IPS-15b (cell line): ENCODE measurements at regions not wholly inside any gene's neighbourhood (a gene's known extent, or its start where the extent isn't known, plus 50 kb on each side); places are given as distances from the start of the nearest gene placed in this dataset.
"Not testable (repeated sequence)": the region's sequence is repeated elsewhere in the genome, so short reads cannot be mapped to it uniquely, and the experiment has no call there.

Source experiments
- H3K27me3 ChIP-seq: one replicate; pipeline ENCODE4 v1.6.1; 2013; ENCODE audit warnings: low read length; ENCODE audit not compliant: control insufficient read depth, insufficient read depth
- H3K36me3 ChIP-seq: one replicate; pipeline ENCODE4 v1.6.1; 2013; ENCODE audit warnings: low read length; ENCODE audit not compliant: control insufficient read depth, insufficient read depth
- H3K4me1 ChIP-seq: one replicate; pipeline ENCODE4 v1.6.1; 2013; ENCODE audit warnings: mild to moderate bottlenecking, low read length; ENCODE audit not compliant: control insufficient read depth, insufficient read depth
- H3K4me3 ChIP-seq: one replicate; pipeline ENCODE4 v1.5.1; 2013; ENCODE audit warnings: low read depth, low read length
- H3K9ac ChIP-seq: one replicate; pipeline ENCODE4 v1.6.1; 2013; ENCODE audit warnings: low read depth, mild to moderate bottlenecking, low read length
- H3K9me3 ChIP-seq: one replicate; pipeline ENCODE4 v1.6.1; 2013; ENCODE audit warnings: mild to moderate bottlenecking, low read length; ENCODE audit not compliant: control insufficient read depth, insufficient read depth

- H3K9me3 ChIP-seq, H3K4me1 ChIP-seq, H3K4me3 ChIP-seq, H3K27me3 ChIP-seq, H3K36me3 ChIP-seq, H3K9ac ChIP-seq: not testable (repeated sequence)
Measured at GRCh38 chr12:131234841-131235271, 281.1 kb downstream of the ADGRD1 start.

- H3K4me3 ChIP-seq, result no peak overlapping the region
- no peak overlapping the region for H3K9ac ChIP-seq
- H3K9me3 ChIP-seq, result no peaks in the 10 kb centered on the region
- no peaks in the 10 kb centered on the region for H3K27me3 ChIP-seq
- H3K36me3 ChIP-seq, result no peaks in the 10 kb centered on the region
- no peaks in the 10 kb centered on the region for H3K4me1 ChIP-seq
Measured at GRCh38 chr12:131235871-131236271, 282.2 kb downstream of the ADGRD1 start.

DNA sequence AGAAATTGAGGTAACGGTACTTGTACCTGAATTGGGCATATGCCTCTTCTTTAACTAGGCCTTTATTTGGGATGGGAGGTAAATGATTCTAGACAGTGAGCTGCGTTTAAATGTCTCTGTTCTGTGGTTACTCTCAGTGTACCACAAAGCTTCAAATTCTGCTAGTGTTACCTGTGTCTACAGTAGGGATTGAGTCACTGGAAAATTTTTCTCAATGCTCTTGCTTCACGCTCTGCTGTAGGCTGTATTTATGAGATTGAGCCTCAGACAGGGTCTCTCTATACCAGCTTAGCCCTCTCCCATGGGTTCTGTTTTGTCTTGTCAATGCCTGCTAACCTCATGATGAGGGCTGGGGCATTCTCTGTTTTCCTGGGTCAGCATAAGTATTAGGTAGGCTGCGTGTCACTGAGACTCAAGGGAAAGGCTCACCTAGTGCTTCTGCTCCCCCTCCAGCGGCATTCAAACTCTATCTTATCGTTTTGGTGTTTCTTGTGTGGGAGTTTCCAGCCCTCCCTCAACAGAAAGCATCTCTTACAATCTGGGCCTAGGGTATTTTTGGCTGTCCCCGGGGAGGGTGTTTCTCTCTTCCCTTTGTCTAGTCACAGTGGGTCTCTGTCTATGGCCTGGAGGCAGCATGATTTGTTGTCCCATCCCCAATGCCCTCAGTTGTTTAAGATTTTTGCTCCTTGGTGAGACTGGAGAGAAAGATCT, 285.8 kb downstream of the ADGRD1 start:
- Histone ChIP-seq H3K4me1 (no peaks in the 10 kb centered on the region), H3K36me3 (no peaks in the 10 kb centered on the region), H3K27me3 (no peaks in the 10 kb centered on the region), H3K4me3 (no peak overlapping the region), H3K9ac (no peak overlapping the region), H3K9me3 (no peaks in the 10 kb centered on the region)

GRCh38 chr12:131241517-131241916, 287.8 kb downstream of the ADGRD1 start:
- Histone ChIP-seq H3K9ac (no peak overlapping the region), H3K4me3 (no peak overlapping the region), H3K36me3 (no peaks in the 10 kb centered on the region), H3K4me1 (no peaks in the 10 kb centered on the region), H3K27me3 (no peaks in the 10 kb centered on the region), H3K9me3 (no peaks in the 10 kb centered on the region)

DNA sequence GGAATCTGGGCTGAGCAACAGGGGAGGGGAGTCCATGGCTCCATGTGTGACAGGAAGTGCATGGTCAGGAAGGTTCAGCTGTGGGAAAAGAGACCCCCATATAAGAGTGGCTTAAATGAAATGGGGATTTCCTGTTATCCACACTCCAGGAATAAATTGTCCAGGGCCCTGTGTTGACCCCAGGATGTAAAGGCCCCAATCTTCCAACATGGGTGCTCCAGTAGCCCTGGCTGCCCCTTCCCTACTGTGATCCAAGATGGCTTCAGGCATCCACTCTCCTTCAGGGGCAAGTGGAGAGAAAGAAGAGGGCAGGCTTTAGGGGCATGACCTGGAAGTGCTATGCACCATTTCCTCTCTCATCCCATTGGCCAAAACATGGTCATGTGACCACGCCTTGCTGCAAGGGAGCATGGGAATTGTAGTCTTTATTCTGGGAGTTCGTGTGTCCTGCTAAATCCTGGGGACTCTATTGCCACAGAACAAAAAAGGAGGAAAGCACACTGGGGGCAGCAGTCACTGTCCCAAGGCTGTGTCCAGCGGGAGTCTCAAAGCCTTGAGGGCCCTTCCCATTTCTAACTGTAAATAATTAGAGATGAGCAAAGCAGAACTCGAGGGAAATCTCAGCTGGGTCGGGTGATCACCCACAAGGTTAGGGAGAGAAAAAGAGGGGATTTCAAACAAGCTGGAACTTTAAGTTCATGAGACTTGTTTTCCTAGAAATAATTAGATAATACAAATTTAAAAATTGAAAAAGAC, 289.2 kb downstream of the ADGRD1 start:
- no peak overlapping the region for H3K9ac ChIP-seq
- no peaks in the 10 kb centered on the region for H3K9me3 ChIP-seq
- no peaks in the 10 kb centered on the region for H3K27me3 ChIP-seq
- no peaks in the 10 kb centered on the region for H3K4me1 ChIP-seq
- no peaks in the 10 kb centered on the region for H3K36me3 ChIP-seq
- no peak overlapping the region for H3K4me3 ChIP-seq

GRCh38 chr12:131244157-131244688, 290.5 kb downstream of the ADGRD1 start:
- H3K9ac ChIP-seq, H3K9me3 ChIP-seq, H3K4me3 ChIP-seq, H3K4me1 ChIP-seq, H3K36me3 ChIP-seq, H3K27me3 ChIP-seq: not testable (repeated sequence)

- not testable (repeated sequence) for H3K4me3 ChIP-seq, H3K36me3 ChIP-seq, H3K27me3 ChIP-seq, H3K9ac ChIP-seq, H3K4me1 ChIP-seq, H3K9me3 ChIP-seq
Measured at GRCh38 chr12:131245161-131245560, 291.5 kb downstream of the ADGRD1 start.

DNA sequence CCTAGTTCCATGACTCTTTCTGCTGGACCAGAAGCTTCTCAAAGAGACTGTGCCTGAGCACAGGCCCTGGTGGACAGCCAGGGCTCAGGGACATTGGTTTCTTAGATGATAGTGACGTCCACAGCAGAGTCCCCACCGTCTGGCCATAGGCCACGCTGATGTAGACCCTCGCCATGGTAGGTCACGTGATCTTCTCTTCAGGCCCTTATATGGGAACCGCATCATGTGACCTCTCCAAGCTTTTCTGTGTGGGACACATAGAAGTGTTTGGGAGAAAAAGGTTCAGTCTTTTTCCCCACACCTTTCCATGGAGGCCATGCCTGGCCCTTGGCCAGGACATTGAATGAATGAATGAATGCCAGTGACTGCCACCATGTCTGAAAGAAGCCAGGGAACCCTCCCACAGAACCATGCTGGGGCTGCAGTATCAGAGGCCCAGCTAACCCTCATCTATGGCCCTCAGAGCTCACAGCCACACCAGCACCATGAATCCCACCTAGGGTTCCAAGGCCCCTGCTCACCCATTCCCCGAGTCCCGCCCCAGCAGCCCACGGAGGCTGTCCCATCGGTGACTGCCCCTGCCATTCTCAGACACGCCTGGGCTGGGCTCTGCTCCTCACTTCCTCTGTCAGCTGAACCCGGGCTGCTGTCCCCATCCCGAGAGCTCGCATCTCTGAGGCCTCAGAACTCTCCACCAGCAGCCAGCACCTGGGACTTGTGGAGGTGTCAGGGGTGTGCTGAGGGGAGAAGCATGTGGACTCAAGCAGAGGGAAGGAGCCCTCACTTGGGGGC, 292.1 kb downstream of the ADGRD1 start:
- Histone ChIP-seq H3K36me3 (no peaks in the 10 kb centered on the region), H3K9ac (no peak overlapping the region), H3K9me3 (no peaks in the 10 kb centered on the region), H3K4me1 (no peaks in the 10 kb centered on the region), H3K27me3 (no peaks in the 10 kb centered on the region), H3K4me3 (no peak overlapping the region)

DNA sequence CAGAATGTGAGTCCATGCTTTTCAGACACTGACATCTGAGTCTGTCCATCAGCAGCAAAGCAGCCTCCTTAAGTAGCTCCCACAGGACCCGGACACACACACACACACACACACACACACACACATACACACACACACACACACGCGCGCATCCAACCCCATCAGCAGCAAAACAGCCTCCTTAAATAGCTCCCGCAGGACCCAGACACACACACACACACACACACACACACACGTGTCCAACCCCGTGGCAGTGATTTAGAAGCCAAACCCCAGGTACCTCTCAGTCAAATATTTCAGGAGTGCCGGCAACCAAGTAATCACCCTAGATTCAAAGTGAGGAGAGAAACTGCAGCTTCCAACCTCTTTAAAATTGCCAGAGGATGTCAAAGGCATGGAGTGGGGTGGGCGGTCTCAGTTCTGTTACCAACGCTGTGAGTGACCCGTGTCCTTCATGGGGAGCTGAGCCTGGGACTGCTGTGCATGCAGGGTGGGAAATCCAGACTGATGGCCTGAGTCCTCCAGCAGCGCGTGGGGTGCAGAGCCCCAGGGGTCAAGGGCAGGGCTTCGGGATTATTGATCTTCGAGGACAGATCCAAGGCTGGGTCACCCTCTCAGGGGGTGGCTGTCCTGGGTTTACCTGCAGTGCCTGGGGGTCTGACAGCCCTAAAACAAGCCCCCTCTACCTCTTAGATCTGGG, 293.5 kb downstream of the ADGRD1 start:
- not testable (repeated sequence) for H3K27me3 ChIP-seq, H3K4me1 ChIP-seq, H3K9me3 ChIP-seq, H3K36me3 ChIP-seq, H3K4me3 ChIP-seq, H3K9ac ChIP-seq

GRCh38 chr12:131247875-131248274, 294.2 kb downstream of the ADGRD1 start:
- not testable (repeated sequence) for H3K4me1 ChIP-seq, H3K36me3 ChIP-seq, H3K9ac ChIP-seq, H3K4me3 ChIP-seq, H3K9me3 ChIP-seq, H3K27me3 ChIP-seq

- H3K36me3 ChIP-seq, result peaks cover 2% of the 10 kb centered on the region
- no peaks in the 10 kb centered on the region for H3K27me3 ChIP-seq
- no peaks in the 10 kb centered on the region for H3K9me3 ChIP-seq
- H3K4me1 ChIP-seq, result no peaks in the 10 kb centered on the region
- H3K9ac ChIP-seq, result no peak overlapping the region
- H3K4me3 ChIP-seq, result no peak overlapping the region
Measured at GRCh38 chr12:131249246-131250027, 295.7 kb downstream of the ADGRD1 start.
